Lung (tissue), 11 donors: ENCODE measurements at regions not wholly inside any gene's neighbourhood (a gene's known extent, or its start where the extent isn't known, plus 50 kb on each side); places are given as distances from the start of the nearest gene placed in this dataset.

ENCODE experiments used
- ATAC-seq: fragments of 200-7000 bp; cut with Tn5 transposase; one replicate; pipeline ENCODE4 v1.9.1; 2020; ENCODE audit warnings: moderate number of reproducible peaks; ENCODE audit not compliant: insufficient read depth, low FRiP score
- DNase-seq, 3 donors: peaks; one replicate each; pipeline ENCODE4 v3.0.0-alpha.2; 2013 to 2017
- H3K27ac ChIP-seq, 2 donors: one replicate each; pipeline ENCODE4 v1.5.1; 2013; ENCODE audit warnings: mild to moderate bottlenecking in 2 of 2, moderate library complexity in 2 of 2, control low read depth in 1 of 2, inconsistent platforms in 1 of 2, low read depth in 1 of 2, low read length in 1 of 2
- H3K27me3 ChIP-seq, 3 donors: one replicate each; pipeline ENCODE4 v1.5.1; 2013; ENCODE audit warnings: low read length in 2 of 3; ENCODE audit not compliant: control insufficient read depth in 3 of 3, insufficient read depth in 3 of 3
- H3K36me3 ChIP-seq, 4 donors: one replicate each; pipeline ENCODE4 v1.5.1; 2013; ENCODE audit warnings: low read length in 4 of 4, mild to moderate bottlenecking in 1 of 4, moderate library complexity in 1 of 4; ENCODE audit not compliant: control insufficient read depth in 4 of 4, insufficient read depth in 4 of 4
- H3K4me1 ChIP-seq, 5 donors: one replicate each; pipeline ENCODE4 v1.5.1; 2013; ENCODE audit warnings: low read length in 5 of 5, mild to moderate bottlenecking in 2 of 5, moderate library complexity in 1 of 5; ENCODE audit not compliant: control insufficient read depth in 5 of 5, insufficient read depth in 5 of 5
- H3K4me3 ChIP-seq: one replicate; pipeline ENCODE4 v1.5.1; 2013; ENCODE audit warnings: mild to moderate bottlenecking, control low read depth, moderate library complexity
- H3K9ac ChIP-seq, 2 donors: one replicate each; pipeline ENCODE4 v1.5.1; 2013; ENCODE audit warnings: low read length in 2 of 2, control low read depth in 1 of 2; ENCODE audit not compliant: insufficient read depth in 1 of 2
- H3K9me3 ChIP-seq, 4 donors: one replicate each; pipeline ENCODE4 v1.5.1; 2013; ENCODE audit warnings: low read length in 3 of 4, mild to moderate bottlenecking in 1 of 4, moderate library complexity in 1 of 4; ENCODE audit not compliant: control insufficient read depth in 4 of 4, insufficient read depth in 3 of 4
- WGBS, 2 donors: extraction: QIAGEN DNeasy Blood & Tissue Kit; methylation state at CpG; one replicate each; pipeline ENCODE4 v1.1.7; 2013; 5-methylcytosine and 5-hydroxymethylcytosine counted together
- TF ChIP-seq, protein P1 (sequence below): IDR thresholded peaks from 2 replicates; pipeline ENCODE4 v1.5.1; 2012; ENCODE audit warnings: mild to moderate bottlenecking; ENCODE audit errors: control extremely low read depth, extremely low read depth
- donor health status: control.
- donor health status: control.
- donor health status: Bipolar disorder and iron deficiency.
- donor health status: healthy.
- donor health status: DM: yes; HTN: yes; CAD: no.

DNA sequence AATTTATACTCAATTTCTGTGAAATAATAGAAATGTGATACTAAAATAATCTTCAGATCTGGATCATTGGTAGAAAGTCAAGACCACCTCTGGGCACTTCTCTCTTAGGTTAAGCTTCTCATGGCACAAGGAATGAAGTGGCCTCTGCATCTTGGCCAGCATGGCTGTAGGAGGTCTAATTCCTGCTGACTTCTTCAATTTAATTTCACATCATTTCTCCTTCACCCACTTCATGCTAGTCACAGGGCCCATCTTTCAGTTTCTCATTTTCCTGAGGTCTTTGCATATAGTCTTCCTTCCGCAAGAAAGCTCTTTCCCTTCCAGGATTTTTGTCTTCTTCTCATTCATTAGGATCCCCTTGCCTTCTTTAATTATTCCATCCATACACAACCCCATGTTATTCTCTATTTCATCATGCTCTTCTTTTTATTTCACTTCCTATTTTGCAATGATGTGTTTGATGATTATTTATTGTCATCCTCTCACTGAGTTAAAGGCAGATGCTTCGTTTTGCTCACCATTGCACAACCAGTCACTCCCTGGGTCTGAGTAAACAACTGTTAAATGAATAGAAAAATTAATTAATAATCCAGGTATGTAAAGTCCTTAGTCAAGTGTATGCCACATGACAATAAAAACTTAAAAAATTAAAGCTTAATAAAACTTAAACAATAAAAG, 397.4 kb downstream of the SPRY2 start:
- TF ChIP-seq, protein P1, sequence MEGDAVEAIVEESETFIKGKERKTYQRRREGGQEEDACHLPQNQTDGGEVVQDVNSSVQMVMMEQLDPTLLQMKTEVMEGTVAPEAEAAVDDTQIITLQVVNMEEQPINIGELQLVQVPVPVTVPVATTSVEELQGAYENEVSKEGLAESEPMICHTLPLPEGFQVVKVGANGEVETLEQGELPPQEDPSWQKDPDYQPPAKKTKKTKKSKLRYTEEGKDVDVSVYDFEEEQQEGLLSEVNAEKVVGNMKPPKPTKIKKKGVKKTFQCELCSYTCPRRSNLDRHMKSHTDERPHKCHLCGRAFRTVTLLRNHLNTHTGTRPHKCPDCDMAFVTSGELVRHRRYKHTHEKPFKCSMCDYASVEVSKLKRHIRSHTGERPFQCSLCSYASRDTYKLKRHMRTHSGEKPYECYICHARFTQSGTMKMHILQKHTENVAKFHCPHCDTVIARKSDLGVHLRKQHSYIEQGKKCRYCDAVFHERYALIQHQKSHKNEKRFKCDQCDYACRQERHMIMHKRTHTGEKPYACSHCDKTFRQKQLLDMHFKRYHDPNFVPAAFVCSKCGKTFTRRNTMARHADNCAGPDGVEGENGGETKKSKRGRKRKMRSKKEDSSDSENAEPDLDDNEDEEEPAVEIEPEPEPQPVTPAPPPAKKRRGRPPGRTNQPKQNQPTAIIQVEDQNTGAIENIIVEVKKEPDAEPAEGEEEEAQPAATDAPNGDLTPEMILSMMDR = no peak
- WGBS, 2 donors = 34 to 49% methylated on average over 2 of the region's 2 CpGs
- no peaks in the 10 kb centered on the region for H3K36me3 ChIP-seq

DNA sequence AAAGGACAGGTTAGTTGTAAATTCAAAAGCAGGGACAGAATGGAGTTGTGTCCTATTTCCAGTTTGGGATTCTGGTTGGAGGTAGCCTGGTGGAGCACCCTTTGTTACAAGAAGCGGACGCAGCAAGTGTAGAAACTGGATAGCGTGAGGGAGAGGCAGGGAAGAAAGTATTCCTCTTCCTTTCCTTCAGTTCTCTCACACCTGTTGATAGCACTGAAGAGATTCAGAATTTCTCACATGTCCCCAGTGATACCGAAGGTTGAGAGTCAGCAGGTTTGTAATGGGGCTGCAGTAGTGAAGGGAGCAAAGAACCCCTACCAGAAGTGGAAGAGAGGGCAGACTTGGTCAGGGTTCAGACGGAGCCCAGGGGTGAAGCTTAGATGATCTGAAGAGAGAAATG, 399.2 kb downstream of the SPRY2 start:
- no peaks in the 10 kb centered on the region for H3K9me3 ChIP-seq
- H3K9ac ChIP-seq = no peak overlapping the region
- no peak for ATAC-seq
- H3K27me3 ChIP-seq = no peaks in the 10 kb centered on the region
- TF ChIP-seq, protein P1 = no peak
- no peak for DNase-seq
- H3K4me1 ChIP-seq = no peaks in the 10 kb centered on the region
- no peak overlapping the region for H3K27ac ChIP-seq
- no peaks in the 10 kb centered on the region for H3K36me3 ChIP-seq
- H3K4me3 ChIP-seq = no peak overlapping the region
- WGBS, 2 donors = 95 to 97% methylated on average over 5 of the region's 5 CpGs

More for the DNA sequence above, 397.4 kb downstream of the SPRY2 start:
- H3K9me3 ChIP-seq = peaks cover 0 to 2% (median 0%) of the 10 kb centered on the region in 4 donors
- H3K27me3 ChIP-seq = no peaks in the 10 kb centered on the region
- DNase-seq = no peak
- H3K4me3 ChIP-seq = no peak overlapping the region
- no peak for ATAC-seq
- no peak overlapping the region for H3K9ac ChIP-seq
- H3K27ac ChIP-seq = no peak overlapping the region
- H3K4me1 ChIP-seq = no peaks in the 10 kb centered on the region

DNA sequence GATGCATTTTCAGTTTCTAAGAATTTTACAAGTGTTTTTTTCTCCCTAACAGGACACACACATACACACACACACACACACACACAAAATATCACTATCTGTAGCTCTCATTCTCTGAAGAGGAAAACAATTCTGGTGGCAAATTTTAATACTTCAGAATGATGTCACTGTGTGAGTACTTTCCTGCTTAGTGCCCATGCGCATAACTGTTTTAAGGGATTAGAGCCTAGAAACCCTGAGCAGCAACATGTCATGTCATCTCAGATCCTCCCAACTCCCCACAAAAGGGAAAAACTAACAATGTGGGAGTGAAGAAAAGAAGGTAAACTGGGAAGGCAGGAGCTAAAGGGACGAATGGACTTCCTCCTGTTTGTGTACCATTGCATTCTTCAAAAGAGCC, 401.2 kb downstream of the SPRY2 start:
- no peak for ATAC-seq
- H3K36me3 ChIP-seq = no peaks in the 10 kb centered on the region
- H3K9me3 ChIP-seq = no peaks in the 10 kb centered on the region
- DNase-seq = no peak
- no peak overlapping the region for H3K27ac ChIP-seq
- TF ChIP-seq, protein P1 = no peak
- WGBS, 2 donors = 69 to 89% methylated on average over 2 of the region's 2 CpGs
- no peak overlapping the region for H3K9ac ChIP-seq
- H3K4me3 ChIP-seq = no peak overlapping the region
- H3K4me1 ChIP-seq = peaks cover 0 to 3% (median 0%) of the 10 kb centered on the region in 5 donors
- no peaks in the 10 kb centered on the region for H3K27me3 ChIP-seq

DNA sequence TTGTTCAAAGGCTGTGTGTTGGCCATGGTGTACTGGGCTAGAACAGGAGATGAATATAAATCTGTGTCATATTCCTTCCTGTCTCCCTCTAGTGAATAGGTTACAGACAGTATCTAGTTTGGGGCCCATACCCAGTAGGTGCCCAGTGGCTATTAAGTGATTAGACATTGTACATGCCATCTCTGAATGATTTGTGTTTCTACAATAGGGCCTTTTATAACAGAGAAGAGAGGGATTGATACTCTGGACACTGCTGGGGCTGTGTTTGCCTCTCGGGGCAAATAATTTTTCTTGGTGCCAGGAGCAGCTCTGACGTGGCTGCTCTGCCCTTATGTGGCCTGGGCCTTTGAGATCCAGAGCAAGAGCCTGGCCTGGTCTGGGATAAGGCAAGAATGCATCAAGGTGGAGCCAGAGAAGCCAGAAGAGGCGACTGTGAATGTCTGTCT, 403.1 kb downstream of the SPRY2 start:
- Histone ChIP-seq H3K36me3 (no peaks in the 10 kb centered on the region), H3K27me3 (no peaks in the 10 kb centered on the region), H3K4me3 (no peak overlapping the region), H3K27ac (no peak overlapping the region), H3K9ac (no peak overlapping the region), H3K9me3 (no peaks in the 10 kb centered on the region), H3K4me1 (peaks cover 0 to 3% (median 0%) of the 10 kb centered on the region in 5 donors)
- DNase-seq = no peak
- ATAC-seq = no peak
- WGBS, 2 donors = 85 to 91% methylated on average over 3 of the region's 3 CpGs
- TF ChIP-seq, protein P1 = no peak
